GM12873 (cell line): ENCODE measurements at regions not wholly inside any gene's neighbourhood (a gene's known extent, or its start where the extent isn't known, plus 50 kb on each side); places are given as distances from the start of the nearest gene placed in this dataset.

Experiments
- CTCF ChIP-seq: IDR thresholded peaks from 2 replicates; pipeline ENCODE4 v1.5.1; 2012; ENCODE audit warnings: low read depth, mild to moderate bottlenecking, moderate library complexity, low read length, control low read depth; ENCODE audit not compliant: insufficient read depth; ENCODE audit errors: missing control alignments

GRCh38 chr2:145846982-145847381 lies 1327.1 kb upstream of the ZEB2 start:
- TF ChIP-seq CTCF = no peak

- no peak for TF ChIP-seq CTCF
These were observed 1326.0 kb upstream of the ZEB2 start for GRCh38 chr2:145845923-145846322.

GRCh38 chr2:145845207-145845894 lies 1325.4 kb upstream of the ZEB2 start:
- no peak for TF ChIP-seq CTCF

GRCh38 chr2:145841973-145842372 lies 1322.1 kb upstream of the ZEB2 start:
- no peak for TF ChIP-seq CTCF

GRCh38 chr2:145836986-145837385 lies 1317.1 kb upstream of the ZEB2 start:
- no peak for TF ChIP-seq CTCF

GRCh38 chr2:145835665-145836064 lies 1315.7 kb upstream of the ZEB2 start:
- TF ChIP-seq CTCF = no peak

- TF ChIP-seq CTCF = no peak
These were observed 1312.8 kb upstream of the ZEB2 start for GRCh38 chr2:145832681-145833080.
